GM19023 (cell line): ENCODE measurements at regions not wholly inside any gene's neighbourhood (a gene's known extent, or its start where the extent isn't known, plus 50 kb on each side); places are given as distances from the start of the nearest gene placed in this dataset.
"Not testable (repeated sequence)": the region's sequence is repeated elsewhere in the genome, so short reads cannot be mapped to it uniquely, and the experiment has no call there.

Experiments
- ATAC-seq: cut with Tn5 transposase; IDR thresholded peaks from one replicate; pipeline ENCODE4 v1.9.1; 2021; ENCODE audit warnings: mild to moderate bottlenecking, moderate library complexity; ENCODE audit not compliant: unreplicated experiment

DNA sequence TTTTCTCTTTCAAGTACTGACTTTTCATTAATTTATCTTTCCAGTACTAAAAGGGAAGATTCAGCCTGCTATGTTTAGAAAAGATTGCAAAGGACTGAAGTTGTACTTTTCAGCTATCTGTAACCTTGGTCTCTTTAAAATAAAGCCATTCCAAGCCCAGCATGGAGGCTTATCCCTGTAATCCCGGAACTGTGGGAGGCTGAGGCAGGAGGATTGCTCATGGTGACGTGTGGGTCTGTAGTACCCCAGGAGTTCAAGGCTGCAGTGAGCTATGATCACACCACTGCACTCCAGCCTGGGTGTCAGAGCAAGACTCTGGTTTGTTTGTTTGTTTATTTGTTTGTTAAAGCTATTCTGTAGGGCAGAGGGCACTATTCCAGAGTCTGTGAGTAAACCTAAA is 50.6 kb upstream of the TMEM170B start:
- no peak for ATAC-seq

DNA sequence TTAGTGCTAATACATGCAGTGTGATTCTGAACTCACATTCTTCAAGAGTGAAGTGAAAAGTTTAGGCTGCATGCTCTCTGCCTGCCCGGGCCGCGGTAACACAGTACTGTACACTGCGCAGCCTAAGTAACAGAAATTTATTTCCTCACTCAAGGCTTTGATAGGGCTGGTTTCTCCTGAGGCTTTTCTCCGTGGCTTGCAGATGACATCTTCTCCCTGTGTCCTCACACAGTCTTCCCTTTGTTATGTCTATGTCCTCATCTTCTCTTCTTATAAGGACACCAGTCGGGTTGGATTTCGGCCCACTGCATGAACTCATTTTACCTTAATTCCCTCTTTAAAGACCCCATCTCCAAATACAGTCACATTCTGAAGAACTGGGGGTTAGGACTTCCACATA is 51.1 kb upstream of the TMEM170B start:
- no peak for ATAC-seq

DNA sequence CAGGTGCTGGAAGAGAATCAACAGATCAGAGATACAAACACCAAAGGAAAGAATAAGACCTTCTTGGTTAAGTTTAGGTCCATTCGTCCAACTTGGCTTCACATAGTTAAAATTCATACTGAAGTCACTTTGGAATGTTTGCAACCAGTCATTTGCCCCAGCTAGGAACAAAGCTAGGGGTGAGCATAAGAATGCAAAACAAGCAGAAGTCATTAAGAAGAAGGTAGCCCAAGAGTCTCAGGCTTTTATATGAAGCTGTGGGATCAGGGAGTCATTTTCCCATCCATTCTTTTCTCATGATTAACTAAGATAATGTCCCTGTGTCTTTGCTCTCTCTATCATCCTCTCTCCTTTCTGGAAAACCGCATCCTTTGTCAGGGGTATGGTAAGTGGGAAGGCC is 51.5 kb upstream of the TMEM170B start:
- no peak for ATAC-seq

DNA sequence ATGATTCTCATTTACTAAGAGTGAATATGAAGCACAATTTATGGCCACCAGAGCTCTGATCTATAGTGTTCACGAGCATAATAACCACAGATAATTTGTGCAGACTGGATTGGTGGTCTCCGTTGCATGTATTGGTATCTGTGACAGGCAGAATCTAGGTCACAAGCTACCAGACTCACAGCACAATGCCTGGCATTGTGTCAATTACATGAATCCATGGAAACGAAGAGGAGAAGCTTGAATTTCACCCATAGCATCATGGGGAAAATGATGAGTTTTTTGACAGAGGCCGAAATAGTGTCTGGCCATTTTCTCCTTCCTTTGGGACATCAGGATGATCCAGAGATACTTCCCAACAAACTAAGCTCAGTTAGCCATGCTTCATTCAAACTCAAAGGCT is 52.3 kb upstream of the TMEM170B start:
- no peak for ATAC-seq

DNA sequence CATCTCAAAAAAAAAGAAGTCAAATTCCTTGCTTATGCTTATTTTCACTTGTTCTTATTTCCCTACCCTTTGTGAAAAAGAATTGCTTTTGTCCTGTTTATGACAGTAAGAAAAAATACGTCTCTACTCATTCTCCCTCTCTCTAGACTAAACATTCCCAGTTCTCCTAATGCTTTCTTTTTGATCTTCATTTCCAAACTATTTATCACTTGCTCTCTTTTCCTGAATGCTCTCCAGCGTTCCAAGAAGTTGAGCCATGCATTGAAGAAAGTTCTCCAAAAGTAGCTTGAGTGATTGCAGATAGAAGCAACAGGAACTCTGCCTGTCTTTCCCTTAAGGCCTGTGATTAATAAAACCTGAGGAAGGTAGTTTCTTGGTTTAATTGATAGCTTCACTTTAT is 53.1 kb upstream of the TMEM170B start:
- ATAC-seq, result no peak

DNA sequence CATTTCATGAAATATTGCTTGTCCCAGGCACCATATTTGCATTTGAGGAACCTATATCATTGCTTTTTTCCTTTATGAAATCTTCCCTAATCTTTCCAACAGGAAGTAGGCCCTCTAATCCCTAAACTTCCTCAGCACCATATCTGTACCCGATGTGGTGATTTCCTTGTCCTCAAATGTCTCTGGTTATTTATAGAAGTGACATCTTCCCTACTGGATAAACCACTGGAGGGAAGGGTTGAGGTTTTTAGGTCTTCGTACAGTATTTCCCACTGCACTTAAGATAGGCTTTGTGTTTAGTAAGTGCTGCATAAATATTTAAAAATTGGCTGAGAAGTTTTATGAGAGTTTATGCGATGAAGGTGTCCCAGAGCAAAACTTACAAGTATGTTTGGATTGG is 54.9 kb upstream of the TMEM170B start:
- ATAC-seq, result no peak

DNA sequence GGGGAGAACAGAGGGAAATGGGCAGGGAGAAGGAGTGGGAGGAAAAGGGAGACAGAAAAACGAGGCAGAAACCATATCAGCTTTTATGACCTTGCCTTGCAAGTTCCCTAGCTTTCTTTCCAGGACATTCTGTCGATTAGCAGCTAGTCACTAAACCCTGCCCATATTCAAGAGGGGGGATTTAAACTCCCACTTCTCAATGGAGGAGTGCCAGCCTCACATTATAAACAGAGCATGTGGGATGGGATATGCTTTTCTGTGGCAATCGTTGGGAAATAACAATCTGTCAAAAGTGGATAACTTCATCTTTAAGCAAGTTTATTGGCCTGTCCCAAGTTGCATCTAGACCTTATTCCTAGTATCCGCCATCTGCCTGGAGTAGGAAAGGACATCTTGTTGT is 57.0 kb upstream of the TMEM170B start:
- no peak for ATAC-seq

DNA sequence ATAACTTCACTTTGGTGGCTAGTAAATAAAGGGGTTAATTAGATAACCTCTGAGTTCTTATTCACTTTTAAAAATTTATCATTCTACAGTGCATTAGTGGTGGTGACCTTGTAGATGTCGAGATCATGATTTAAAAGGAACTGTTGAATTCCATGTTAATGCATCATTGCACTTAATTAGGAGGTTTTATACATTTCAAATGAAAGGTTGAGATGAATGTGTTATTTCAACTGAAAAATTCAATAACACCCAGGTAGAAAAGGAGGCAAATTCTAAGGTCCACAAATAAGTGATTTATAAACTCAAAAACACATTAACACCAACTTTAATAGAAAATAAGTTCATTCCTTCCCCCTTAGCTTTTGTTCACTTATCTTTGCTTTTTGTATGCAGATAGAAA is 58.3 kb upstream of the TMEM170B start:
- no peak for ATAC-seq

DNA sequence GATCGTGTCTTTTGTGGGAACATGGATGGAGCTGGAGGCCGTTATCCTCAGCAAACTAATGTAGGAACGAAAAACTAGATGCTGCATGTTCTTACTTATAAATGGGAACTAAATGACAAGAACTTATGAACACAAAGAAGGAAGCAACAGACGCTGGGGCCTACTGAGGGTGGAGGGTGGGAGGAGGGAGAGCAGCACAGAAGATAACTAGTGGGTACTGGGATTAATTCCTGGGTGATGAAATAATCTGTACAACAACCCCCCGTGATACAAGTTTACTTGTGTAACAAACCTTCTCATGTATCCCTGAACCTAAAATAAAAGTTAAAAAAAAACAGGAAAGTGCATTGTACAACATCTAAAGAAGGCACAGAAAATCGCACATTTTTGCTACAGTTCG is 59.0 kb upstream of the TMEM170B start:
- ATAC-seq, result no peak

DNA sequence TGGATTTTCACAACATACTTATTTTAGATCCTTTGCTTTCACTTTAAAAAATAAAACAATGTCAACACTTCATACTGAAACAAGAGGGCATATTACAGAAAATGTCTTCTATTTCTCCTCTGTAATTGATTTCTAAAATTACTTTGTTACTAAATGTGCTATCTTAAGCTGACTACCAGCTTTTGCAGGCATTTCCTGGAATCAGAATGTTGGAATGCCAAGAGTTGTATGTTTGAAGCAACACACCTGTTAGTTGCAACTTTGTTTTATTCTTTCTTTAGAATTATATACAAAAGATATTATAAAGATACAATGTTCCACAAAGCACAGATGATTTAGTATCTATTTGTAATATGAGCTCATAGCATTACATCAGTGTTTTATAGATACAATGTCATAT is 62.5 kb upstream of the TMEM170B start:
- ATAC-seq, result no peak

DNA sequence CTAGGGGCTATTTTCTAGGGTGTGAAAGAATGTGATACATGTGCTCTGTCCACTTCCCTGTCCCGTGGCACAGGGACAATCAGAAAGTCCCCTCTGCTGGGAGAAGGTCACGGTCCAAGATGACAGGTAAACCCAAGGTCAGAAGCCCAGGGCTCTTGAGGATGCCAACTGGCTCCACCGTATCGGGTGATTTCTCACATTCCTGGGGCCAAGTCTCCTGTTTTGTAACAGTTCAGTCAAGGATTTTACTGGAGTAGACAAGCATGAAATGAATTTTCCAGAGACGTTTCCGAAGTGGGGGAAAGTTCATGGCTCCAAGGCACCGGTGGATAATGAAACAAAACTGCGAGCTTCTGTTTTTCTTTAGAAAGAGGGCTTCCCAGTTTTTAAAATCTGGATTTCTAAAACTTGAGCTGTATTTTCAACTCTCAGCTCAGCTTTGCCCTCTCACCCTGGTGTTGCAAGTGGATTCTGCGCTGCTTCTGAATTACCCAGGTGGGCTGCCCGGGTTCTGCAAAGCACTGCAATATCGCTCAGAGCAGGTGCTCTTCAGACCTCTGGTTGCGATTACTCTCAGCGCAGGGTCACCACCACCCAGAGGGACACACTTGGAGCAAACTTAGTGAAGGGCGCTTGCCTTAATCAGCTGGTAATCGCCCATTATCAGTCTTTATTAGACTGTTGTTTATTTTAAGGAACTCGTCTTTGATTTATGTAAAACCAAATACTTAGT is 64.4 kb upstream of the TMEM170B start:
- ATAC-seq, result no peak

DNA sequence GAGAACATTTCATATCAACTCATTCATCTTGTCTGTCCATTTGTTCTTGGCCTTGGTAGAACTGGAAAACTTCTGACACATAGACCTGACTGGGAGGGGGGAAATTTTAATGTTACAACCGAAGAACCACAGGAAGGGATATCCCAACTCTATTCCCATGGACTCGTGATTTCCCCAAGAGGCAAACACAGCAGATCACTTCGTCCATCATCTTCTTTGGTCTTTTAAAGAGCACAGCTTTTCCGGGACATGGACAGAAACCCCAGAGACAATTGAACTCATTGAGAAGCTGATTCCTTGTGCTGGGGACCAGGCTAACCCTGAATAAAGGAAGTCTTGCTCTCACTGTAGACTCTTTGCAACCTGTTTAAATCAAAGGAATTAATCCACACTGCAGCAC is 66.3 kb upstream of the TMEM170B start:
- ATAC-seq, result no peak

DNA sequence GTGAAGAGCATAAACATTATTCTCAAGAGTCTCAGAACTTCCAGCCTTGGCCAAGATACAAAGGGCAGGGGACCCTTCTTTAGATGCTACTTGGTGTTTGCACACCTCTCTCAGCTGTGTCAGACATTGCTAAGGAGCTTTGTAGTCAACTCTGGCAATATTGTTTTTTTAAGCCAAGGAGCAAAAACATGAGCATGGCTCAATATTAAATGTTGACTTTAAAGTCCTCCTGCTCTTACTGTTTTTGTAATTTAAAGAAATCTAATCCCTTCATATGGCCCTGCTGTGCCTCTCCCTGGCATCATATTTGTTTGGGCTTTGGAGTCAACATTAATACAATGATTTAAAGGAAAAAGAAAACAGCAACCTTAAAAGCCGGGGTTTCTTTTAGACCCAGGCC is 67.9 kb upstream of the TMEM170B start:
- ATAC-seq, result no peak

DNA sequence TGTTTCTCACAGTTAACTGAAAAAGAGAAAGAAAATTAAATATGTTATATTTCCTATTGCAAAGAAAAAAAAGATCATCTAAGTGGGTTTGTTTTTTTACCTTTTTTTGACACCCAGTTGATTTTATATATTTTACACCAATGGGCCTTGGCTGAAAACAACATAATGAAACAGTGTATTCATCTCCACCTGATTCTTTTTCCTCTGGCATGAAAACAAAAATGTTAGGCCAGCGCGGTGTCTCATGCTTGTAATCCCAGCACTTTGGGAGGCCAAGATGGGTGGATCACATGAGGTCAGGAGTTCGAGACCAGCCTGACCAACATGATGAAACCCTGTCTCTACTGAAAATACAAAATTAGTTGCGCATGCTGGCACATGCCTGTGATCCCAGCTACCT is 69.3 kb upstream of the TMEM170B start:
- not testable (repeated sequence) for ATAC-seq

DNA sequence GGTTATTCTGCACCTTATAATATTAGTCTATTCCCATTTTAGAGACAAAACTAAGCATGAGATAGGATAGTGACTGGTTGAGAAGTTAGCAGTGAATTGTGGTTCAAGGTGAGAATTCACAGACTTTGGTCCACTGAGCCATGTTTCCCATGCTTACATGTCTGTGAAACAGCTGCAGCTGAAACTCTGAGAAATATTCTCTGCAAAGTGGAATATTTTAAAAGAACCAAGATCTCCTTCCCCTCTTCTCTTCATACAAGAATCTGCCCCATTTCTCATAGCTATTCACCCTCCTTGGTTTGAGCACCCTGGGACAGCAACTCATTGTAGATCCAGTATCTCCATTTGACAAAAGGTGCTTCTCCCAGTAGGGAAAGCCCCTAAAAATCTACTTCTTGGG is 70.2 kb upstream of the TMEM170B start:
- peak; percentile 67 for ATAC-seq

DNA sequence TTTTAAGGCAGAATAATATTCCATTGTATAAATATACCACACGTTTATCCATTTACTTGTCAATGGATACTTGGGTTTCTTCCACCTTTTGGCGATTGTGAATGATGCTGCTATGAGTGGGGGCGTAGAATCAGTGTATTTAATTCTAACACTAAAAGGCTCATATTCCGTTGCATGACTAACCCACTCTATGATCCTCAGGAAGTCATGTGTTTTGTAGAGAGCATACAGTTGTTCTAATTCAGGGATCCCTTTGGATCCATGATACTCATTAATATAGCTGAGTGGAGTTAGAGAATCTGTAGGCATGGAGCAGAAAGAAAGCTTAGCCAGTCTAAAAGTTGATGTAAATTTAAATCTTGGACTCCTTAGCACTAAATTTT is 74.2 kb upstream of the TMEM170B start:
- ATAC-seq, result no peak

DNA sequence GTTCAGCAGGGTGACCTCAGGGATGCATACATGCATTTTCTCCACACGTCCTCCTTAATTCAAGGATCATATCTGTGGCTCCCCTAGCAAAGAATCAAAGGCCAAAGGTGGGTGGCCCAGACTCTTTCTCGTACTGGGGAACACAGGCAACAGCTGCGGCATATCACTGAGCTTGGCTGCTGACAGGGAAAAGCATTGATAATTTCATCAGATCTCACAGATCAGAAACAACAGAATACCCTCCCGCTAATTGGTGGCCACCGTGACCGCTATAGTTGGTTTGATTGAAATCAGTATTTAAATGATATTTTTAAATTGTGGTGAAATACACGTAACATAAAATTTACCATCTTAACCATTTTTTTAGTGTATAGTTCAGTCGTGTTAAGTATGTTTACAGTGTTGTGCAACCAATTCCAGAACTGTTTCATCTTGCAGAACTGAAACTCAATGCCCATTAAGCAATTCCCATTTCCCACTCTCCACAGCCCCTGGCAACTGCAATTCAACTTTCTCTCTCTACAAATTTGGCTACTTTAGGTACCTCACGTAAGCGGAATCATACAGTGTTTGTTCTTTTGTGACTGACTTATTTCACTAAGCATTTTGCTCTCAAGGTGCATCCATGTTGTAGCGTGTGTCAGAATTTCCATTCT is 74.7 kb upstream of the TMEM170B start:
- ATAC-seq, result no peak

DNA sequence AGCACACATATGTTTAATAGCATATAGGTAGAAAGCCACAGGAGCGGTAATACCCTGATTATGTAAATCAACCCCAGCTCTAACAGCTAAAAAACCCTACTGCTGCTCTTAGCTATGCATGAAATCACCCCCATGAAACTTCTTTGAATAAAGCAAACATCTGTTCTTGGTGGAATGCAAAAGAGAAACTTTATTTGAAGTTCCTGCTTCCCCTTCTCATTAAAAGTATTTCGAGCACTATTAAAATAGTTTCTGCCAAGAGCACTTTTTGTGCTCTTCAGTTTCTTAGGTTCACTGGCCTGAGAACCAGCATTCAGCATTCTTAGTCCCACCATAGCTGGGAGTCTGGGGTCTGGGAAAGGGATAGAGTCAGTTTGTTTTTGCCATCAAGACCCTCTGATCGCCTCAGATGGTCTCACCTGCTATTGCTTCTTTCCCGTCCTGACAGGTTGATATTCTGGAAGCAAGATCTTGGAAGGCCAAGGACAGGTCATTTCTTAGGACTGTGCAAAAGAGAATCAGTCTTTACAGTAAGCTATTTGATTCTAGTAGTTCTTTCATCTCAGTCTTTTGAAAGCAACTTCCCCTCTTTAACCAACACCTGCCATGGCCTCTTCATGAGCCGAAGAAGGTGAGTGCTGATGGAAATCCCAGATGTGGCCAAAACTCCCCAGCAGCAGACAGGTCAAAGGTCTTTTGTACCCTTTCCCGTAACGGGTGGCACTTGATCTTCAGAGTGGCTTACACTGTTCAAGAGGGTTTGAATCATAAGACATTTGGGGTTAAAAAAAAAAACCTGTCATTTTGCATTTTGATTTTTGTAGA is 76.5 kb upstream of the TMEM170B start:
- ATAC-seq, result peak; percentile 67

DNA sequence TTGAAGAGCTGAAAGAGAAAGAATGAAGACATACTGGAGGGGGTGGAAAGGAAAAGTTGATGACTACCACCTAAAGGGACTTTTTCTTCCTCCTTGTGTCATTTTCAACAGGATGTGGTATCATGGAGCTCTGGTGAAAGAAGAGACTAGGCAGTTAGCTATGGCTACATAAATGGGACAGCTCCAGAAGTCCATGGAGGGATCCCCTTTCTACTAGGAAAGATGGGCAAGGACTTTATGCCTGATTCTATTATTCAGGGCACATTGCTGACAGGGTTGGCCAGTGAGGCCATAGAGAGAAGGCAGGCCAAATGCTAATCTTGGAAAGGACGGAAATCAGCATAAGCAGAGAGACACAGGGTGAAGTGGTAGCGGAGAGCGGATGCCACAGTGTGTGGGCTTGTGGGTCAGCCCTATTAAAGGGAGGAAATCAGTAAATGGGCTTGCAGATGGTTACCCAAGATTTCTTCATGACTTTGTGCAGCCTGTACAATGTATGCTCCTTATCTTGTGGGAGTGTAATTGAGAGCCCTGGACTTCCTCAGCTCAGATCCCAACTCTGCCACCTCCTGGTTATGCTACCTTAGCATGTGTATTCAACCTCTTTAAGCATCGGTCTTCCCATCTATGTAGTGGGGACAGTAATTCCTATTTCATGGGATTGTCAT is 77.4 kb upstream of the TMEM170B start:
- no peak for ATAC-seq

DNA sequence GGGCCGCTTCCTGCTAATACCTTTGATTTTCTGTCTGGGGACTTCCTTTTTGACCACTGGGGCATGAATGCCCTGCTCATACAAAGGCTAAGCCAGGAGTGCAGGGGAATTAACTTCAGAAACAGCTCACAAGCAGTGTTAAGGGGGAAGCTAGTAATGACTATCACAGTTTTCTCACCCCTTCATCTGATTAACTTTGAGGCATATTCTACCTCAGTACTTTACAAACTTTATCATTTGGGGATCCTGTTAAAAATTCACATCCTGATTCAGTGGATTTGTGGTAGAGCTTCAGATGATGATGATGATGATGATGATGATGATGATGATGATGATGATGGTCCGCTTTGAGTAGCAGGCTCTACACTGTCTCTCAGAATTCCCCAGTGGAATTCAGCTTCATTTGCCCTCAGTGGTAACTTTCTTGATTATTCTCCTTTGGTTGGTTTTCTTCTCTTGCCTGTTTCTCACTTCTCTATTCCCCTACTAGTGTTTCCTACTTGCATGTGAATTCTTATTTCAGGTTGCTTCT is 78.4 kb upstream of the TMEM170B start:
- peak; percentile 57 for ATAC-seq

DNA sequence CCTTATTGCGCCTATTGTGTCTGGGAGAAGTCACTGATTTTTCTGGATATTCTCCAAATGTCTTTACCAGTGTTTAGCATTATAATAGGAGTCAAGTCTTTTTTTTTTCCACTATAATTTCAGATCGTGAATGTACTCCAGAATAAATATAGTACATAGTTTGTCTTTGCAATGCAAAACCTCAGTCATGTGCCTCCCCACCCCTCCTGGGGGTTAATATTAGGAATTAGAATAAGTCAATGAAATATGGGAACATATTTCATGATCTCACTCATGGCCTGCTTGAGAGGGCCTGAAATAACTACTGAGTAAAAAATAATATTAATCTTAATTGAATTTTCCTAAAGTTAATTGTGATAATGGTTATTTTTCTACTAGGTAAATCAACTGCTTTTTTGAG is 79.0 kb upstream of the TMEM170B start:
- ATAC-seq, result no peak
